T-helper 1 cell treated with Interleukin-12 subunit alpha and Interleukin-12 subunit beta and Interleukin-4 antibody, amounts not matched to agents 30 μg/mL and 1 μg/mL, for 36 hours (primary cell): ENCODE measurements at regions not wholly inside any gene's neighbourhood (a gene's known extent, or its start where the extent isn't known, plus 50 kb on each side); places are given as distances from the start of the nearest gene placed in this dataset.

Experiments used
- H3K27ac Mint-ChIP-seq: one replicate; pipeline ENCODE4 v1.8.0; 2021; ENCODE audit warnings: mild to moderate bottlenecking, mixed read lengths
- H3K27me3 Mint-ChIP-seq: one replicate; pipeline ENCODE4 v1.8.0; 2021; ENCODE audit warnings: low read depth, mixed read lengths
- H3K36me3 Mint-ChIP-seq: one replicate; pipeline ENCODE4 v1.8.0; 2021; ENCODE audit warnings: low read depth, mixed read lengths
- H3K4me1 Mint-ChIP-seq: one replicate; pipeline ENCODE4 v1.8.0; 2021; ENCODE audit warnings: low read depth, mixed read lengths
- H3K4me3 Mint-ChIP-seq: one replicate; pipeline ENCODE4 v1.8.0; 2021; ENCODE audit warnings: mild to moderate bottlenecking, moderate library complexity, mixed read lengths
- H3K9me3 Mint-ChIP-seq: one replicate; pipeline ENCODE4 v1.8.0; 2021; ENCODE audit warnings: mixed read lengths

DNA sequence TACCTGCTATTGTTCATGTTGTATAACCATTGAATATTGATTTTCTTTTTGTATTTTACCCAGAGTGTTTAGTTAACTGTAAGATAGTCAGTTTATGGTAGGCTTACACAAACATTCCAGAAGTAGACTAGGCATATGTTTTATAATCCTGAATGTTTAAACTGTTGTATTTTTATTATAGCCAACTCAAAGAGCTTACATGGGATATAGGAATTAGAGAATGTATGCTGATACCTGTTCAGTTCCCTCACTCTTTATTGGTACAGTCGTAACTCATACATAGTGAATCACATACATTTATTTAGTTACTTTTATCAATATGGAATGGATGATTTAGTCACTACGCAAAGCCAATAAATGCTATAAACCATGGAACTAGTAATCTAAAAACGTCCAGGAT, 657.9 kb downstream of the SLITRK5 start:
- Mint-ChIP-seq H3K4me1 (no peaks in the 10 kb centered on the region), H3K9me3 (peaks cover 9% of the 10 kb centered on the region), H3K27me3 (no peaks in the 10 kb centered on the region), H3K36me3 (no peaks in the 10 kb centered on the region), H3K4me3 (no peak overlapping the region), H3K27ac (no peak overlapping the region)

DNA sequence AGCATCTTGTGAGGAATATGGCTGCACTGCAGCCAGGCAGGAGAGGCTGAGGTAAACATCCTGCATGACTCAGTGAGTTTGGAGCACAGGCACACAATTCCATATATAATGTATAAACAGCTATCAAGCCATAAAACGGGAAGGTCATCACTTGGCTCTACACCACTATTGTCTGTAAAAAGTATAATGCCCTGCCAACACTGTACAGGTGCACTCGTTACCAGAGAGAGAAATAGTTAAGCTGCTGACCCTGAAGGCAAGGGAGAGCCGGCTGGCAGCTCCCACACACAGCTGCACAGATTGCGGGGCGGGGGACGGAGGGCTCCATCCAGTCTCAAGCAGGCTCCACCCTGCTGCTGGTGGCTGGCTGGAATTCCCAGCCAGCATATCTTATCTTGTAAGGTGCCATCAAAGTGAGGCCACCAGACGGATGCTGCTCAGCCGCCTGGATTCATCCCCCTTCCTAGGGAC, 668.1 kb downstream of the SLITRK5 start:
- Mint-ChIP-seq H3K36me3 (no peaks in the 10 kb centered on the region), H3K27ac (no peak overlapping the region), H3K27me3 (no peaks in the 10 kb centered on the region), H3K4me1 (no peaks in the 10 kb centered on the region), H3K4me3 (no peak overlapping the region), H3K9me3 (peaks cover 25% of the 10 kb centered on the region)

DNA sequence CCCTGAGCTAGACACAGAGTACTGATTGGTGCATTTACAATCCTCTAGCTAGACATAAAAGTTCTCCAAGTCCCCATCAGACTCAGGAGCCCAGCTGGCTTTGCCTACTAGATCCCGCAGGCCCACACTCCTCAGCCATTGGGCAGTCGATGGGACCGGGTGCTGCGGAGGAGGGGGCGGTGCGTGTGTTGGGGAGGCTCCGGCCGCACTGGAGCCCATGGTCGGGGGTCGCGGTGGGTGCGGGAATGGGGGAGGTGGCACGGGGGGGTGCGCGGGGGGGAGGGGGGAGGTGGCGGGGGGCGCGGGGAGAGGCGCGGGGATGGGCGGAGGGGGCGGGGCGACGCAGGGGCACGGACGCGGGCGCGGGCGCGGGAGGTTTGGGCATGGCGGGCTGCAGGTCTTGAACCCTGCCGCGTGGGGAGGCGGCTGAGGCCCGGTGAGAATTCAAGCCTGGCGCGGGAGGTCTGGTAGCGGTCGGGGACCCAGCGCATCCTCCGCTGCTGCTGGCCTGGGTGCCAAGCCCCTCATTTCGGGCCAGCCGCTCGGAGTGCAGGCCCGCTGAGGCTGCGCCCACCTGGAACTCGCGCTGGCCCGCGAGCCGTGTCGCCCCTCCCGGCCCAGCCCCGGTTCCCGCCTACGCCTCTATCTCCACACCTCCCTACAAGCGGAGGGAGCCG, 674.1 kb downstream of the SLITRK5 start:
- Mint-ChIP-seq H3K4me1 (no peaks in the 10 kb centered on the region), H3K9me3 (peaks cover 18% of the 10 kb centered on the region), H3K4me3 (no peak overlapping the region), H3K27me3 (no peaks in the 10 kb centered on the region), H3K27ac (no peak overlapping the region), H3K36me3 (no peaks in the 10 kb centered on the region)

DNA sequence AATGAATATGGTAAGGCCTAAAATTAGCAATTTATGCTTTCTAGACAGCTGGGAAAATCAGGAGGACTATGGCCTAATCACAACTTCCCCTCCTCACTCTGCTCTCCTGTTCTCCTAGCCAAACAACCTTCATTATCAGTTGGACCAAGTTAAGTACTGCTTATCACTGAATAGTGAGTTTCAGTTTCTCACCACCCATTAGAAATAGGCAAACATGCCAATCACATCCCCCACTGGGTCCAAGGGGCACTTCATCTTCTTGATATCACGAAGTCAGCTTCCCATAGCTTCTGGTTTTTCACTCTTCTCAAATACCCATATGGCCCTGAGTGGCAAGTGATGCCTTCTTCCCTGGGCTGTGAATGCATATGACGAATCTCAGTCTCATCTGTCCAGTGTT, 689.6 kb downstream of the SLITRK5 start:
- Mint-ChIP-seq H3K4me1 (no peaks in the 10 kb centered on the region), H3K9me3 (peaks cover 6% of the 10 kb centered on the region), H3K27me3 (no peaks in the 10 kb centered on the region), H3K36me3 (no peaks in the 10 kb centered on the region), H3K4me3 (no peak overlapping the region), H3K27ac (no peak overlapping the region)

DNA sequence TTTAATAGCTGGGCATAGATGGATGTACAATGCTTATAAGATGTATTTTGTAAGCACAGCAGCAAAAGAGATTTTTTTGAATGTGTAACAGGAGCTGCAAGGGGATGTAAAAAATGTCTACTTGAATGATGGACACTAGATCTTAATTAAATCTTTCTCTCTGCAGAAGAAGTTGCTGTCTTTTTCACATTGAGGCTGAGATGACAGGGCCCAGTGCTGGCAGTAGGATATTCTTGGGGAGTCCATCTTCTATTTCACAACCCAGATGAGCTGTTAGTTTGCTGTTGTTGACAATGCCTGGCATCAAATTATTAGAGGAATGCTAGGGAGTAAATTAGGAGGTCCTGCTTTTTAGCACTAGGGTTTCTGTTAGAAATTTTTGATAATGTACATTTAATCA, 698.7 kb downstream of the SLITRK5 start:
- Mint-ChIP-seq H3K36me3 (no peaks in the 10 kb centered on the region), H3K4me3 (no peak overlapping the region), H3K27ac (no peak overlapping the region), H3K4me1 (no peaks in the 10 kb centered on the region), H3K9me3 (peaks cover 4% of the 10 kb centered on the region), H3K27me3 (no peaks in the 10 kb centered on the region)

DNA sequence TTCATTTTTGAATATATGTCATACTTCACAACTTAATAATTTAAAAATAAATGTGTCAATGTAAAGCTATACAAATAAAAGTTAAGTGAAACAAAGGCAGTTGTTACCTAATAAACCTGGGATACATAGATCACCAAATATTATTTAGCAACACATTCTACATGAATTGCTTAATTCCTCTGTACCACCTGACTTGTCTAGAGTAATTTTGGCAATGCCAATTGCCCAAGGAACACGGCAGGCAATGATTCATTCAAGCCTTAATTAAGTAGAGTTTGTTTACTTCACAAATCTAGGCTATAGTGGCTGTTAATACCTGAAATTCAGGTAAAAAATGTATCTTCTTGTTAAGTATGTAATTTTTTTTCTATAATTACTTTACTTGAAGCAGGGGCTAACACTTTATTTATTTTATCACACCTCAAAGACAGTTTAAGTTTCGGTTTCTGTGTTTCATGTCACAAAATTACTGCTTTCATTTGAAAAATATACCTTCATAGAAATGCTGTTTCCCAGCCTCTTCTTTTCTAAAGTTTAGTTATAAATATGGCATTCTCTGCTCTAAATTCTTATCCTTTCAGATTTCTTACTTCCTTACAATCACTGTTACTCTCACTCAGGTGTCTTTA, 705.7 kb downstream of the SLITRK5 start:
- no peaks in the 10 kb centered on the region for H3K4me1 Mint-ChIP-seq
- H3K36me3 Mint-ChIP-seq: no peaks in the 10 kb centered on the region
- no peaks in the 10 kb centered on the region for H3K27me3 Mint-ChIP-seq
- no peak overlapping the region for H3K4me3 Mint-ChIP-seq
- H3K27ac Mint-ChIP-seq: no peak overlapping the region
- H3K9me3 Mint-ChIP-seq: peaks cover 7% of the 10 kb centered on the region

DNA sequence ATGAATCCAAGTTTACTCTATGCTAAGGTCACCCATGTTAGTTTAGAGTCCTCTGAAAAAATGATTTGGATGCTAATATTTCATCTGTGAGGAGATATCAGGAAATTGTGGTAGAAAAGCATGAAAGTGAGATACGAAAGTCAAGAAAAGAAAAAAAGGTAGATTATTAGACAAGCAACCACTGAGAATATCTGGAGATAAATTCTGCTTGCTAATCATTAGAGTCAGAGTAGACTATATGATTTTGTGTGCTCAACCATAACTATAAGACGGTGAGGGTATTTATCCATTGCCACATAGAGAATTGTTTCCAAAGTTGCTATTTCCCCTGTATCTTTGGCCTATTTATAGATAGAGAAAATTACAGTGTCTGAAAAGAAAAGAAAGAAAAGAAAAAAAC, 706.7 kb downstream of the SLITRK5 start:
- Mint-ChIP-seq H3K27me3 (no peaks in the 10 kb centered on the region), H3K4me3 (no peak overlapping the region), H3K27ac (no peak overlapping the region), H3K36me3 (no peaks in the 10 kb centered on the region), H3K9me3 (peaks cover 4% of the 10 kb centered on the region), H3K4me1 (no peaks in the 10 kb centered on the region)

DNA sequence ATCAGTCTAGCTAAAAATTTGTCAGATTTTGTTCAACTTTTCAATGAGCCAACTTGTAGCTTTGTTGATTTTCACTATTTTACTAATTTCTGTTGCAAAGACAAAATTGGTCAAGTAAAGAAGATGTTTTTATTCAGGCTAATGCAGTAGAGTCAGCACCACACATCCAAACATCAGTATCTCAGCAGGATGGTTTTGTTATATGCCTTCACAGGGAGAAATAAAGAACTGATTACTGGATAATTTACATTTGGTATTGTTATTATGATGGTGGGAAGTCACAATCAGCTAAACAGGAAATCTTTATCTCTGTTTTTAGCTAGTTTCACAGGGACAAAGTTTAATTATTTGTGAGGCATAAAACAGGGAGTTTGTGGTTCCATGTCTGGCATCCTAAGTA, 713.4 kb downstream of the SLITRK5 start:
- Mint-ChIP-seq H3K27me3 (no peaks in the 10 kb centered on the region), H3K4me3 (no peak overlapping the region), H3K36me3 (no peaks in the 10 kb centered on the region), H3K9me3 (peaks cover 5% of the 10 kb centered on the region), H3K4me1 (no peaks in the 10 kb centered on the region), H3K27ac (no peak overlapping the region)

DNA sequence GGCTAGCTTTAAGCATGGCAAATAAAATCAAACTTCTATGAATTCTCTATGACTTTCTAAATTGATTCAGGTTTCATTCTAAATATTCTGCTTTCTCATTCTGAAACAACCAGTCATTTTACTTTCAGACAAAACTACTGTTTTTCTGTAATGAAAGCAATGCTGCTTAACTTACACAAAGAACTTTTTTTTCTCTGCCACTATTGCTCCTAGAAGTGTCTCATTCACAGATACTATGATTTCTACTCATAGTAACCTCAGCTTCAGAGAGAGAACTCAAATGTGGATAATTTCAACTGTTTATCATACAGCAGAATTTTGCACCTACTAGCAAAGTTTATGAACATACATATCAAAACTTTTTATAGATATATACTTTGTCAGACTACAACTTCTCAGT, 724.6 kb downstream of the SLITRK5 start:
- Mint-ChIP-seq H3K4me3 (no peak overlapping the region), H3K27ac (no peak overlapping the region), H3K9me3 (peaks cover 16% of the 10 kb centered on the region), H3K36me3 (no peaks in the 10 kb centered on the region), H3K27me3 (no peaks in the 10 kb centered on the region), H3K4me1 (no peaks in the 10 kb centered on the region)

DNA sequence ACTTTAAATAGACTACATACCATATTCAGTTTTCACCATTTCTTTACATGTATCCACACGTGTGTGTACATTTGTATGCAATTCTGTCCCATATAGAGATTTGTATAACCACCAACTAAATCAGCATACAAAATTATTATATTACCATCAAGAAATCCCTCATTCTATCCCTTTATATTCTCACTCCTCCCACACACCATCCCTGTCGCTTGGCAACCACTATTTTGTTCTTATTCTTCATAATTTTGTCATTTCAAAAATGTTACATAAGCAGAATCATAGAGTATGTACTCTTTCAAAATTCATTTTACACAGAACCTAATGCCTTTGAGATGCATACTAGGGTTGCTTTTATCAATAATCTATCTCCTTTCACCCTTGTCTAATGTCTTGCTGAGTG, 740.5 kb downstream of the SLITRK5 start:
- Mint-ChIP-seq H3K9me3 (peaks cover 8% of the 10 kb centered on the region), H3K4me3 (no peak overlapping the region), H3K36me3 (no peaks in the 10 kb centered on the region), H3K4me1 (no peaks in the 10 kb centered on the region), H3K27me3 (no peaks in the 10 kb centered on the region), H3K27ac (no peak overlapping the region)

DNA sequence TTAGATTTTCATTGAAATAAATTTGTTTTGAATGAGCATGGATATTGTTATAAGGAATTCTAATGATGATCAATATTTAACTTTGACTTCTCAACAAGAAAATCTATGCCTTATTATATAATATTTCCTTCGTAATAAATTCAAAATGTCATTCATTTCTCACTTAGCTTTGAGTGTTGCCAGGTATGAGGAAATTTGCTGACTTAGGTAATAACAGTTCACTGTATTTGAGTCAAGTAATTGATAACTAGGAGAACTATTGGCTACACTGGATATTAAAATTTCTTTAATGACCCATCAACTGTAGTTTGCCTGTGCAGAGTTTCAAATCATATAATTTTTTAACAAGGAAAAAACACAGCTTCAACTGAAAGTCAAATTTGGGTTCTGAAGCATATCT, 746.6 kb downstream of the SLITRK5 start:
- peaks cover 5% of the 10 kb centered on the region for H3K9me3 Mint-ChIP-seq
- no peak overlapping the region for H3K4me3 Mint-ChIP-seq
- H3K27me3 Mint-ChIP-seq: no peaks in the 10 kb centered on the region
- no peaks in the 10 kb centered on the region for H3K4me1 Mint-ChIP-seq
- H3K36me3 Mint-ChIP-seq: no peaks in the 10 kb centered on the region
- H3K27ac Mint-ChIP-seq: no peak overlapping the region

DNA sequence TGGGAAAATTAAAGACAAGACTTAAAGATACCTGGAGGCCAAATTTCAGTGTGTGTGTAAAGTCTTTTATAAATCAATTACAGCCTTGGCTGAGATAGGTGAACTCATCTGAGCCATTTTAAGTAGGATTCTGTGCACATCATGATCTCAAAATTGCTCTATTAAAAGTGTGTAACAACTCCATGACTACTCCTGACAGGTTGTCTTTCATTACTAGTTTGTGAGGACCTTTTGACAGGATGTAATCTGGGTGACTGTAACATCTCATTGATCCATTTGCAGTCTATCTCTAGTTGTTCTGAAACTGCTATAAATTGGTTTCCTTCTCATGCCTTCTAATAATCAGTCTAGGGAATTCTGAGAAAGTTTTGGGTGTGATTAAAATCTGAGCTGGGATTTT, 753.3 kb downstream of the SLITRK5 start:
- H3K4me3 Mint-ChIP-seq: no peak overlapping the region
- H3K27me3 Mint-ChIP-seq: no peaks in the 10 kb centered on the region
- no peaks in the 10 kb centered on the region for H3K4me1 Mint-ChIP-seq
- H3K27ac Mint-ChIP-seq: no peak overlapping the region
- H3K9me3 Mint-ChIP-seq: peaks cover 9% of the 10 kb centered on the region
- no peaks in the 10 kb centered on the region for H3K36me3 Mint-ChIP-seq

DNA sequence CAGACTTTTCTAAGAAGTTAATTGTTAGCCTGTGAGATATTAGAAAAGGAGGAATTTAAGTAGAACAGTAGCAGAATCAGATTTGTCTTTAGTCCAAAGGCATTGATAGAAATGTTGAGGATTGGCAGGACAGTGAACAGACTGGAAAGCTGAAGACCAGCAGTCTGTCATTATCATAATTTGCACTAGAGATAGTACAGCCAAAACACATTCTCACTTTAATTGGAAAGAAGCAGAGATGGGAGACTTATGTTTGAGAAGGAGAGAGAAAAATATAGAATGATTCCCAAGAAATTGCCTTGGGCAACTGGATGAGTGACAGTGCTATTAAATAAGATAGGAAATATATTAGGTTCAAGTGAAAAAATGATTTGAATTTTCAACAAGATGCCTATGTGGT, 755.5 kb downstream of the SLITRK5 start:
- Mint-ChIP-seq H3K27ac (no peak overlapping the region), H3K27me3 (no peaks in the 10 kb centered on the region), H3K36me3 (no peaks in the 10 kb centered on the region), H3K4me1 (no peaks in the 10 kb centered on the region), H3K9me3 (peaks cover 9% of the 10 kb centered on the region), H3K4me3 (no peak overlapping the region)

DNA sequence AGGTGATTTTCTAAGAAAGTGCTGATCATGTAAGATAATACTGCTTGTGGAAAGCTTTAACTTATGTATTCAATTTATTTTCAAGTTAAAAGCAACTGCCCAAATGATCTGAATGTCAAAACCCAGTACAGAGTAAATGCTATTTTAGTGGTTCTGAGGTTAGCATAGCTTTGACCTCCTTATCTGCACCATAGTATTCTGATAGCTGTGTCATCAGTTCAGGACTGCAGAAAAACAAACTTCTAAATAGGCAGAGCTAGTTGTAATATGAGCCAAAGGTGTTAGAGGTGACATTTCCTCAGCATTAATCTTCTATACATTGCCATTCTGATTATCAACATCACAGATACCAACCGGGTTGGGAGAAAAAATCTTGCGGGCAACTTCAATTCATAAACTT, 758.7 kb downstream of the SLITRK5 start:
- H3K36me3 Mint-ChIP-seq: no peaks in the 10 kb centered on the region
- H3K27ac Mint-ChIP-seq: no peak overlapping the region
- H3K4me1 Mint-ChIP-seq: no peaks in the 10 kb centered on the region
- no peak overlapping the region for H3K4me3 Mint-ChIP-seq
- no peaks in the 10 kb centered on the region for H3K27me3 Mint-ChIP-seq
- H3K9me3 Mint-ChIP-seq: peaks cover 6% of the 10 kb centered on the region

DNA sequence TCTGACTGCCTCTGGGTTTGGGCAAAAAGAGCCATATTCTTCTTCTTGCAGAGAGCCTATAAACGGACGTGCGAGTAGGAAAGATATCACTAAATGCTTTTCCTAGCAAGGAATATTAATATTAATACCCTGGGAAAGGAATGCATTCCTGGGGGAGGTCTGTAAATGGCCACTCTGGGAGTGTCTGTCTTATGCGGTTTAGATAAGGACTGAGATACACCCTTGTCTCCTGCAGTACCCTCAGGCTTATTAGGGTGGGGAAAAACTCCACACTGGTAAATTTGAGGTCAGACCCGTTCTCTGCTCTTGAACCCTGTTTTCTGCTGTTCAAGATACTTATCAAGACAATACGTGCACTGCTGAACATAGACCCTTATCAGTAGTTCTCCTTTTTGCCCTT, 763.8 kb downstream of the SLITRK5 start:
- Mint-ChIP-seq H3K4me1 (no peaks in the 10 kb centered on the region), H3K4me3 (no peak overlapping the region), H3K9me3 (no peaks in the 10 kb centered on the region), H3K27ac (no peak overlapping the region), H3K36me3 (no peaks in the 10 kb centered on the region), H3K27me3 (no peaks in the 10 kb centered on the region)
